ENCODE measurements at regions not wholly inside any gene's neighbourhood (a gene's known extent, or its start where the extent isn't known, plus 50 kb on each side); places are given as distances from the start of the nearest gene placed in this dataset.

GRCh38 chr15:66929843-66930402 is 135.5 kb upstream of the SMAD3 start:
- TF ChIP-seq CTCF (conservative IDR thresholded peaks at IDR 0.05; ENCODE audit: low read length) (no peak), EZH2phosphoT487 (IDR thresholded peaks at IDR 0.05; ENCODE audit: borderline replicate concordance) (no peak)
